ENCODE measurements at regions not wholly inside any gene's neighbourhood (a gene's known extent, or its start where the extent isn't known, plus 50 kb on each side); places are given as distances from the start of the nearest gene placed in this dataset.

- Histone ChIP-seq H4K20me1 (replicated peaks; ENCODE audit: insufficient read depth) (no peaks in the 10 kb centered on the region), H3K4me2 (no peak overlapping the region), H3K4me1 (ENCODE audit: insufficient read depth) (peaks cover 20% of the 10 kb centered on the region), H3F3A (replicated peaks; ENCODE audit: low read depth) (no peaks in the 10 kb centered on the region), H3K4me3 (no peak overlapping the region), H3K27me3 (ENCODE audit: insufficient read depth) (no peaks in the 10 kb centered on the region), H2AFZ (peak overlapping the region; percentile 38; the same call in 1 of the 2 replicates), H3K9me2 (ENCODE audit: insufficient read depth) (no peaks in the 10 kb centered on the region), H3K27ac (ENCODE audit: low read depth) (no peak overlapping the region), H3K79me2 (replicated peaks; ENCODE audit: insufficient read depth) (no peaks in the 10 kb centered on the region), H3K36me3 (ENCODE audit: insufficient read depth) (no peaks in the 10 kb centered on the region)
- DNase-seq (ENCODE audit: low spot score) (no peak), ATAC-seq (no peak)
- Mint-ChIP-seq H3K36me3 (ENCODE audit: low read depth) (no peaks in the 10 kb centered on the region), H3K27me3 (ENCODE audit: insufficient read depth, low read depth, poor library complexity) (peaks cover 20% of the 10 kb centered on the region), H3K4me3 (no peak overlapping the region), H3K4me1 (peaks cover 52% of the 10 kb centered on the region), H3K9me3 (no peaks in the 10 kb centered on the region), H3K27ac (no peak overlapping the region)
- TF ChIP-seq ZNF462 (CRISPR knock-in tag; IDR thresholded peaks at IDR 0.05): no peak
- no peak for TF ChIP-seq REST (IDR thresholded peaks at IDR 0.05; ENCODE audit: unreplicated experiment)
- no peak for TF ChIP-seq ETS1 (IDR thresholded peaks at IDR 0.05)
- TF ChIP-seq JUNB (IDR thresholded peaks at IDR 0.05; ENCODE audit: unreplicated experiment): no peak
- no peak for TF ChIP-seq EZH2 (IDR thresholded peaks at IDR 0.05; ENCODE audit: low read depth, unreplicated experiment)
- TF ChIP-seq POLR2AphosphoS5 (IDR thresholded peaks at IDR 0.05; ENCODE audit: low read depth): no peak
Observed at GRCh38 chr9:131809941-131810344, 70.1 kb upstream of the RAPGEF1 start.
